ENCODE measurements at regions not wholly inside any gene's neighbourhood (a gene's known extent, or its start where the extent isn't known, plus 50 kb on each side); places are given as distances from the start of the nearest gene placed in this dataset.
A peak's percentile ranks its signal among the peaks of the same experiment; 100 is the strongest.
"Not testable (repeated sequence)": the region's sequence is repeated elsewhere in the genome, so short reads cannot be mapped to it uniquely, and the experiment has no call there.

DNA sequence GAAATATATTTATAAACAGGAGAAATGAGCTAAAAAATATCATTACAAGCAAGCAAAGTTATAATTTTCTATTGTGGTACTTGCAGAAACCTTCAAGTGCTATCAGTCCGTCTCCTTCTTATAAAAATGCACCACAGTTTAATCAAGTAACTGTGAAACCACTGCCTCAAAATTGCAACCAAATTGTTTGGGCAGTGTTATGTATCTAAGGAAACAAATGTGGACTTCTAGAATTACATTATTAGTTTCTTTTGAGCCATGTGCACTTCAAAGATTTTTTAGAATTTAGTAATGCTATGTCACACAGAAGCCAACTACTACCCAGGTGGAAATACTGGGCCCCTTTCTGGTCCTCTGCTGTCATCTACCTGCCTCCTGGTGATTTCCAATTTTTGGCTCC is 495.6 kb downstream of the NYAP2 start:
- peak; percentile 72 for DNase-seq (ENCODE audit: low read depth)

GRCh38 chr2:225894236-225894980 is 494.9 kb downstream of the NYAP2 start:
- DNase-seq (ENCODE audit: low read depth): peak; percentile 85

DNA sequence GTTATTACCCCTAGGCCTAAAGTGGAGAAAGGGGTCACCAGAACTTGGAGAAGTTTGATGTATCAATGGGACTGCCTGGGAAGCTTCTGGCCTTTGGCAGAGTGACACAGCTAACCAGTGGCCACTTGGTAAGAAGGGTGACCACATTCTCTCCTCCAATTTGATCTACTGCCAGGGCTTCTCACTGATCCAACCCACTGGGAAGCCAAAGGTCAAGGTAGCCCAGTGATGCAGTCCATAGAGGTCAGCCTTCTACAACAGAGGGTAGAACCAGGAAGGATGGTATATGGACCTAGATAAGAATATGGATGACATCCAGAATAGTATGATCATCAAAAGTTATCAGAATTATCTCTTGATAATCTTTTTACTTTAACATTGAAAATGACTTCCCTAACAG is 493.6 kb downstream of the NYAP2 start:
- peak; percentile 80 for DNase-seq (ENCODE audit: low read depth)

GRCh38 chr2:225891771-225892170 is 492.3 kb downstream of the NYAP2 start:
- DNase-seq (ENCODE audit: low read depth): no peak

DNA sequence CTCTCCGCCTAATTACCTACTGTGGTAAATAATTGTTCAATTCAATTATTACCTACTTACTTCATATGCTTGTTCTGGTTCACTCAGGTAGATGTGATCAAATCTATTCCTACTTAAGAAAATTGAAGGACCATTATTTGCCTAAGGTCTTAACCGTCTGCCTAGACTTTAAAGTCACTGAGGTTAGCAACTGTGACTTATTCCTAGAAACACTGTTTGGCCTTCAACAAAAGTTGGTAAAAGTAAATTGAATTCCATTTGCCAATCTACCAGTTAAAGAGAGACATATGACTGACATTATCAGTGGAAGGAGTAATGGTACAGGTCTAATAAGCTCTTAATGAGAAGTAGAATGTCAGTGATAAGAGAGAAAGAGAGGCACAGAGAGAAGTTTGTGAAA is 491.5 kb downstream of the NYAP2 start:
- no peak for DNase-seq (ENCODE audit: low read depth)

GRCh38 chr2:225889452-225889851 is 489.9 kb downstream of the NYAP2 start:
- DNase-seq (ENCODE audit: low read depth): peak; percentile 80

DNA sequence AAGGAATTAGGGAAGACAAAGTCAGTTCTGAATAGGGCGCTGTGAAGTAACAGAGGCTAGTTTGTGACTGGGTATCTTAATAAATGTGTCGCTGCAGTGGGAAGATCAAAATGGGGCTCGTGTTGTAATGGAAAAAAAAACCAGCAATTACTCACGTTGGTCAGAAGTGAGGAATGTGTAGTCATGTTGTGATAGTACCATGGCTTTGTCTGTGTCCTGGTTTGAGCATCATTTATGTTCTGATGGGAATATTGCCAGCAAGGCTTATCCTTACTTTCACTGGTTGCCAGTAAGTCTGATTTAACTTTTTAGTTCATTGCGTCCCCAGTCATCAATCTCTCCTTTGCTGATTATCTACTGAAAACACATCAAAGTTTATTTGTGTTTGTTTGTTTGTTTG is 467.6 kb downstream of the NYAP2 start:
- DNase-seq (ENCODE audit: low read depth): no peak

DNA sequence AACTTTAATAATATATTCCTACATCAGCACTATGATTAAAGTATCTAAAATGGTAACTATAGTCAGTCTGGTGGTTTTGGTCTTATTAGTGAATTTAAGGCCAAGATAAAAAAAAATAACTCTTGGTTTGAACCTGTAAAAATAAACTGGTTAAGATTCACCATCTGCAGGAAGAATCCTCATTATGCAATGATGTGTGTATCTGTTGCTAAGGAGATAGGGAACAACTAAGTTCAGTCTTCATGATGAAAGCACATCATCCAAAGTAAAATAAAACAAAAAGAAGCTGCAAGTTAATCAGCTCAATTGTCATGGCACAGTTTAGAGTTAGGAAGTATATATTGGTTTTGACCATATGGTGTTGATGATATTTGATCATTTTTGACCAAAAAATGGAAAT is 466.0 kb downstream of the NYAP2 start:
- DNase-seq (ENCODE audit: low read depth): peak; percentile 14

DNA sequence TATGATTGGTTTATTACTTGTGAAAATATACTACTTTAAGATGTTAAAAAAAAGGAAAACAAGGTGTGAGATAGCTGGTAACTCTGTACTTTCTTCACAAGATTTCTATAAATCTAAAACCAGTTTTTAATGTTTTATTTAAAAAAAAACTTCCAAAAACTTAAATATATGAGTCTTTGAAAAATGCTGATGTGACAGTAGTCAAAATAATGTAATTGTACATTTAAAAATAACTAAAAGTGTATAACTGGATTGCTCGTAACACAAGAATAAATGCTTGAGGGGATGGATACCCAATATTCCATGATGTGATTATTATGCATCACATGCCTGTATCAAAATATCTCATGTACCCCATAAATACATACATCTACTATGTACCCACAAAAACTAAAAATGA is 464.9 kb downstream of the NYAP2 start:
- DNase-seq (ENCODE audit: low read depth): no peak

DNA sequence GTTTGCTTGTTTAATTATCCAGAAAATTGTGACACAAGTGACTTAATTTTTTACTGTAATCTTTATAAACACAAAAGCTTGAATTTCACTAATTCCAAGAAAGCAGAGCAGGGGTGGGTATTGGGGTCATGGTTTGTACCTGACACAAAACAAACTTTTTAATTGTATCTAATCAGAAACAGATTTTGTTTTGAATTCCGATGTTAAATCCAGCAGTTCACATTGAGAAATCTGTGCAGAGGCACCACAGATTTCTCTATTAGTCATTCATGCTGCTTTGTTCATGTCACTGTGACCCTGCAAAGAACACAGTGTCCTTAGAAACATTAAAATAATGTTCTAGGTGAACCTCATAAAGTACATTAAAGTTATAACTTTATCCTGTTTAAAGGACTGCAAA is 443.4 kb downstream of the NYAP2 start:
- no peak for DNase-seq (ENCODE audit: low read depth)

- peak; percentile 12 for DNase-seq (ENCODE audit: low read depth)
Observed at GRCh38 chr2:225841314-225841713, 441.8 kb downstream of the NYAP2 start.

DNA sequence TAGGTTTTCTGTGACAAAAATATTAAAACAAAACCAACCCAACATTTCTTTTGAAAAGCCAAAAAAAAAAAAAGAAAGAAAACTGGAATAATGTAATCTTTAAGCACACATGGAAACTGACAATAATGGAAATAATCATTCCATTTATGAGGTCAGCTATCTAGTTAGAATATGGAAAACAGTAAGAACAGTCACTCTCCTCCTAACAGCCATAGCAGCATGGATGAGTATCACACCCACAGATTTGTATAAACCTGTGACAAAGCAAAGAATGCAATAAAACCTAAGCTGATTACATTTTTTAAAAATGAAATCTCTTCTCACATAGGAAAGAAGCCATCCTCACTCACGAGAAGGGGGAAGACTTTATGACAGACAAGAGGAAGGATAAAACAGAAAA is 437.8 kb downstream of the NYAP2 start:
- DNase-seq (ENCODE audit: low read depth): no peak

- no peak for DNase-seq (ENCODE audit: low read depth)
Observed at GRCh38 chr2:225824748-225825449, 425.4 kb downstream of the NYAP2 start.

DNA sequence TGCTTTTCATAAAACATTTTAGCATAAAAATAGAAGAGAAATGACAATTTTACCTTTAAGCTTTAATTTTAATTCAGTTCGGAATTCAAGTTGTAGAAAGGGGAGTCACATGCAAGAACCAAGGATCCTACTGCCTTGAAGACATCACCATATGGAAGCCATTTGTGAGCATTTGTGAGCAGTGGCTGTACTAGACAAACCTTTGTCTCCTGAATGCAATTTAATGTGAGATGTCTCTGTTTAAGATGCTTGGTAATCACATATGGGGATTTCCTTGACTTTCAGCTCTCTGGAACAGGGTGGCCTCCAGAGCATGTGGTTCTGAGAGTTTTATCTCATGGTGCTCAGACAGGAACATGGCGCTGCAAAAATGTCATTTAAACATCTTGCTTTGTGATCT is 421.8 kb downstream of the NYAP2 start:
- DNase-seq (ENCODE audit: low read depth): peak; percentile 34

GRCh38 chr2:225820826-225821225 is 421.3 kb downstream of the NYAP2 start:
- peak; percentile 97 for DNase-seq (ENCODE audit: low read depth)

DNA sequence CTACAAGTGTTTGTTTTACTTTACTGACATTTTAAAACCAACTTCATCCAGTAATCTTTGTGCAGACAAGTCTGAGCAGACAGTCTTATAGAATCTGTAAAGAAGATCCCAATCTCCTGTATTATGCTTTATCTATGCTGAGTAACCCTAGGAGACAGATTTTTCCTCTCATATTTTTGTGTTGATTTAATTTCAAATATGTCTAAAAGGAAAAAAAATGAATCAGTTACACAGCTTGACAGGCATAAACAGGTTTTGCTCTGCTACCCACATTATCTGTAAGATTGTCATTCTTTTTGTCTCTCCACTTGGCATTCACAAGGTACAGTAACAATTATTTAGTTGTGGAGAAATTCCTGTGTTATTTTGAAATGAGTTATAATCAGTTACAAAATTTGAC is 415.0 kb downstream of the NYAP2 start:
- no peak for DNase-seq (ENCODE audit: low read depth)

GRCh38 chr2:225806105-225806504 is 406.6 kb downstream of the NYAP2 start:
- DNase-seq (ENCODE audit: low read depth): no peak

- DNase-seq (ENCODE audit: low read depth): not testable (repeated sequence)
Observed at GRCh38 chr2:225802076-225802475, 402.6 kb downstream of the NYAP2 start.

- DNase-seq (ENCODE audit: low read depth): peak; percentile 18
Observed at GRCh38 chr2:225797394-225797793, 397.9 kb downstream of the NYAP2 start.

DNA sequence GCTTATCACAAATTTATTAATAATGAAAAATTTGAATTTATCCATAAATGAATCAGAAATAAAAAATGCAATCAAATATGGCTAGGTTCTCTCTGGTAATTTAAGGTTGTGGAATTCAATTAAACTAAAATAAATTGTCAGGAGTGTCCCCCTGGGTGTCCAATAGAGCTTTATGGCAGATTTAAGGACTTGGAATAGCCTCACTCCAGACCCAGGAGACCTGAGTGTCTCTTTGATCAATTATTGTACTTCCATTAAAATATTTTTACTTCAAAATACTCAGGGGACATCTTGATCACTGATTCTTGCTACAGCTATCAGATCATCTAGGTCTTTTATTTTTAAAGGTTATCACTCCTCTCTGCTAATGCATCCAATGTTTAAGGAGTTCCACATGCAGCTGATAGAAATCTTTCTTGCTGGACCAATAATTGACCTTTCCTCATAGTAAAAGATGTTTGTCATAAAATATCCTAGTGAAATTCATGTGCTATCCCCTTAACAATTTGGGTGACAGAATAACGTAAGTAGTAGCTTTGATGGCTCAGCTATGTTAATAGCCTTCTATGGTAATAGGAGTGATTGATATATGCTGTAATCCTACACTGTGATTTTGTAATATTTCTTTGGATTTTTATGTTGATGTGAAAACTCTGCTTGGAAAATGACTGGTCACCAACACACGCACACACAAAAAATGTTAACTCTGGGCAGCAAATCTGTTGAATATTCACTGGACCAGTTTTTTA is 395.3 kb downstream of the NYAP2 start:
- no peak for DNase-seq (ENCODE audit: low read depth)

GRCh38 chr2:225793736-225794550 is 394.4 kb downstream of the NYAP2 start:
- no peak for DNase-seq (ENCODE audit: low read depth)

Data from myocyte (in vitro differentiated cells).